RCC 7860 (cell line): ENCODE measurements at regions not wholly inside any gene's neighbourhood (a gene's known extent, or its start where the extent isn't known, plus 50 kb on each side); places are given as distances from the start of the nearest gene placed in this dataset.
"Not testable (repeated sequence)": the region's sequence is repeated elsewhere in the genome, so short reads cannot be mapped to it uniquely, and the experiment has no call there.

Source experiments
- DNase-seq: peaks from one replicate; pipeline ENCODE4 v3.0.0-alpha.2; 2015; ENCODE audit warnings: low spot score
- FAIRE-seq: peaks from 2 replicates; lab custom pipeline; 2012; peaks lifted over from hg19 to GRCh38; lab: Jason Lieb, UNC

DNA sequence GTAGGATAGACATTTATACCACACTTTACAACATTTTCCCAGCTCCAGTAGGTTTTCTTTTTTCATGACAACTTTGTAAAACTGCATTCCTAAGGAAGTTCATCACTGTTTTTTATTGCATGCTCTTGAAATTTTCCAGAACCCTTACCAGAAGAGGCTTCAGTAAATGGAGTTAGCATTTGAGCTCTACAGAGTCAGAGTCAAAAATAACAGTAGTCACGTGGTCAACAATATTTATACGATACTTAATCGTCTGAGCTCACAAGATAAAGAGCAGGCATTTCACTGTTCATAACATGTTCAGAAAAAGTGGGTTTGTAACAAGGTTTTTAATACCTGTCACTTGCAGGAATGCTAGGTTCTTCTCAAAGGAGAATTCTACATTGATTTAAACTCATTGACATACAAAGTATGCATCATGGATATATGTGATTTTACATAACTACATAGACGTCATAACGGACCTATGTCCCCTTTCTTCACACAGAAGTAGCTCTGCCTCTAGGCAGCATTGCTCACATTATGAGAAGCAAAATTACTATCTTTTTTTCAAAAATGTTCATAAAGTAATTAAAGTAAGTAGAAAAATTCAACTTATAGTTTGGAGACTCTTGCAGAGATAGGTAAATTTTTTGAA is 187.0 kb upstream of the COL3A1 start:
- peak; percentile 25 for DNase-seq
- FAIRE-seq: no peak

- FAIRE-seq (no peak), DNase-seq (no peak)
Measured at GRCh38 chr2:188787658-188788240, 186.4 kb upstream of the COL3A1 start.

GRCh38 chr2:188788621-188789020 is 185.6 kb upstream of the COL3A1 start:
- DNase-seq: peak; percentile 63
- peak; percentile 95 for FAIRE-seq

DNA sequence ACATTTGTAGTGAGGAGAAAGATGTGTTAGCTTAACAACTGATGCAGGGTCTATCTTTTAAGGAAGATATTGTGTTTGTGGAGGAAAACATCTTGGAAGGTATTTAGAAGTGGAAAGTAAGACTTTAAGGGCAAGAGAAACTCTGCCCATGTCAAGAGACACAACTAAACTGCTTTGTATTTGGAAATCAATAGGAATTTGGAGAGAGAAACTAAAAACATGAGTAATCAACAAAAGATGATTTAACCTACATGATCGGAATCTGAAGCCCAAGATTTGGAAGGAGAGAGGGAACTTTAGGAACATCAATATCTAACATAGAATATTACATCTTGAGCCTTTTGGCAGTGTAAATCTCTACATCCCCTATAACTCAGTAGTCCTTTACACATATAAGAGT is 184.2 kb upstream of the COL3A1 start:
- FAIRE-seq (no peak), DNase-seq (no peak)

DNA sequence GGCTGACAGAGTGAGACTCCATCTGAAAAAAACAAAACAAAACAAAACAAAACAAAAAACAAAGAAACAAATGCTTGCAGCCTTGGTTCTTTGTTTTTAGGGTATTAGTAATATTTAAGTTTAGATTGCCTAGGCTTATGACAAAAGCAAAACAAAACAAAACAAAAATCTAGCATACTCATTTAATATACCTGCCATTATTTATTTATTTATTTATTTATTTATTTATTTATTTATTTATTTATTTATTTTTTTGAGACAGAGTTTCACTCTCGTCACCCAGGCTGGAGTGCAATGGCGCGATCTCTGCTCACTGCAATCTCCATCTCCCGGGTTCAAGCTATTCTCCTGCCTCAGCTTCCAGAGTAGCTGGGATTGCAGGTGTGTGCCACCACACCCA is 179.7 kb upstream of the COL3A1 start:
- not testable (repeated sequence) for DNase-seq, FAIRE-seq

DNA sequence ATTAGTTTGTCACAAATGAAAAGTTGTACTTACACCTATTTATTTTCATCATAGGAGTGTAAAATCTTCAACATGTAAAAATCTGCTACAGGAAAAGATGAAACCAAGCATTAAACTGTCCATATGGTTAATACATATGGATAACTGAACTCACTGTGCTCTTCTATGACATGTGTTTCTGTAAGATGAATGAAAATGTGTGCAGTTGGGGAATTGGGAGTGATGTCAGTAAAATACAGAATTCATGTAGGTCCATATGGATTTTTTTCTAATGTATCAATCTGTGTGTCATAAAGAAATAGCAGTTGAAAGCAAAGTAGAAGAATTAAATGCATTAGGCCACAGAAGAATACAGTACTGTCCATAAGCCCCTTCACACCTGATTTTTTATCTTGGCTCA is 178.4 kb upstream of the COL3A1 start:
- no peak for FAIRE-seq
- no peak for DNase-seq

GRCh38 chr2:188797371-188797770 is 176.8 kb upstream of the COL3A1 start:
- FAIRE-seq (no peak), DNase-seq (no peak)

- DNase-seq (no peak), FAIRE-seq (no peak)
Measured at GRCh38 chr2:188798159-188798558, 176.0 kb upstream of the COL3A1 start.

DNA sequence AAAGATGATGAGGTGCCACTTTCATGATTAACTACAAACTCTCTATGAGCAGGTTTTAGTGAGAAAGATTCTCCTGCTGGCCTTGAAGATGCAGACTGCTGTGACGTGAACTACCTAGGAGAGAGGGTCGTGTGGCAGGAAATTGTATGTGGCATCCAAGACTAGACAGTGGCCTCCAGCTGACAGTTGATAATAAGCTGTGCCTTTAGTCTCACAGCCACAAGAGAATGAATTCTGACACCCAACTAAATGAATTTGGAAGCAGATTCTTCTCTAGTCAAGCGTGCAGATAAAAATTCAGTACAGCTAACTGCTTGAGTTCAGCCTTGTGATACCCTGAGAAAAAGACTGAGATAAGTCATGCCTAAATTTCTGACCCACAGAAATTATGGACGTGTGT is 169.0 kb upstream of the COL3A1 start:
- FAIRE-seq: no peak

GRCh38 chr2:188808947-188809355 is 165.2 kb upstream of the COL3A1 start:
- DNase-seq (peak; percentile 21), FAIRE-seq (no peak)

More for the DNA sequence above, 169.0 kb upstream of the COL3A1 start:
- DNase-seq: no peak

DNA sequence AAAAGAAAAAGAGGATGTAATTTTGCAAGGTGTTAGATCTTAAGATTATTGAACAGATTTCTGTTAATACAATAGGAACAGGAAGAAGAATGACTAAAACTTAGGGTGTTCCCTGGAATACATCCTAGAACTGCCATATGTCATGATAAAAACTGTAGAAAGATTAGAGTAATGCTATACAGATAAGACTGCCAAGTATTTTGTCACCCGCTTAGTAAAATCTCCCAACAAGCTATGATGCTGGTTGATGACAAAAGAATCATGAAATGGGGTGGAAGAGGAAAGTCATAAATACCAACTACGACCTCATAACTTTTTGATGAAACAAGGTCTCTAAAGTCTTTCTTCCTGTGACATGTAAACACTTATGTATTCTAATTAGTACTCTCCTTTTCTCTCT is 163.6 kb upstream of the COL3A1 start:
- FAIRE-seq (no peak), DNase-seq (no peak)

- FAIRE-seq (no peak), DNase-seq (peak; percentile 10)
Measured at GRCh38 chr2:188811522-188811921, 162.7 kb upstream of the COL3A1 start.

DNA sequence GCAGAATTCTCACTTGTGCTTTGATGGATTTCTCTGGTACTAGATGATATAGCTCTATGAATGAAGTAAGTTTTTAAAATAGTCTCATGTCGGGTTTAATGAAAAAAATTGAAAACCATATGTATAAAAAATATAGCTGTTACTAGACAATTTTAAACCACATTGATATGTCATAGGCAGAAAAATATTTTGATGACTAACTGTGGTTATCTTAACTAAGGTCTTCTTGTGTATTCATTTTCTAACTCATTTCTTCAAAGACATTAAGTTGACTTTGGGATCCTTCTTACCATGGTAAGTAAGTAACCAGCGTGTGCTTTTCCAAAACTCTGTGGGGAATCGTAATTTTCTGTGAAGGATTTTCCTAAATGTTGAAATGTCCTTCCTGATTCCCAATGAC is 160.9 kb upstream of the COL3A1 start:
- DNase-seq: no peak

GRCh38 chr2:188813857-188814256 is 160.3 kb upstream of the COL3A1 start:
- no peak for FAIRE-seq

More for the DNA sequence above, 160.9 kb upstream of the COL3A1 start:
- FAIRE-seq: peak; percentile 14

DNA sequence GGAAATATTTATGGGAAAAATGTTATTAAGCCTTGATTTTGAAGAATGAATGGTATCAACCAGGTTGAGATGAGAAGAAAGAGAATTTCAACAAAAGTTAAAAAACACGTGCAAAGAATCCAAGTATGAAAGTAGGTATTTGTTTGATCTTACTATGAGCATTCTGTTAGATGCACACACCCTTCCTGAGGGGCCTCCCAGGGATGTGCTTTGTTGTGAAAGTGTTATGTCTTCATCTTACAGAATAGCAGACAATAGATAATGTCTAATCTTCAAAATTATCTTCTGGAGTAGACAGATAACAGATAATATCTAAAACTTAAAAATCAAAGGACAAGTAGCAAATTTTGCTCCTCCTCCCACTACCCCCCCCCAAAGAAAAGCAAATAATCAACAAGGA is 155.2 kb upstream of the COL3A1 start:
- FAIRE-seq (no peak), DNase-seq (no peak)

More at GRCh38 chr2:188813857-188814256, 160.3 kb upstream of the COL3A1 start:
- DNase-seq: no peak

GRCh38 chr2:188819792-188820191 is 154.4 kb upstream of the COL3A1 start:
- DNase-seq (no peak), FAIRE-seq (no peak)

DNA sequence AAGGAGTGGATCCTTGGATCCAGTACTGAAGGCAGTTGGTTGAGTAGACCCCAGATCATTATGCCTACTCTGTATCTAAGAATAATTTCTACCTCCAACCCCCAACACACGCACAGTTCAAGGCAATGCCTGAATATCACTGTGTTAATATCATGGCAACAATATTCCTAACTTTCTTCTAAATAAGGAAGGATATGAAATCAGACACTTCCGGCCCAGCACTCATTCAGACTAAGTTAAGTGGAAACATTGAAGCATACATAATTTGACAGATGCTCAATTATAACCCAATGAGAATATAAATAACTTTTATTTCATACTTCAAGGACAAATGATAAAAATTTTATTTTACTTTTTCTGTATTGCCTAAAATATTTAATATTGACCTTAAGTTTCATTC is 153.6 kb upstream of the COL3A1 start:
- DNase-seq (no peak), FAIRE-seq (no peak)

DNA sequence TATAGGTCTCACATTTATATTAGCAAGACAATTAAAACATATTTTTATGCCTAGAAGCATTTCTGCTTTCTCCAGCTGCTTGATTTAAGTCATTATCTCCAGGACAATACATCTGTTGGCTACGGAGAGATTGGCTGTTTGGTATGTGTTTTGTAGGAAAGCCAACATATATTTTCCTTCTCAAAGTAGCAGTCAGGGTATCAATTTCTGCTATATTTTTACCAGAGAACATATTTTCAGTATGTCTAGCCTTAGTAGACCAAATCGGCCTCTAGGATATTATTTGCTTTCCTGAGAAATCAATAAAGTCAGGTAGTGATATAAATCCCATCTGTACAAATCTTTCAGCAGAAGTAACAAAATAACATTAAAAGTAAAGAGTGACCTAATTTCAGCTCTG is 150.0 kb upstream of the COL3A1 start:
- DNase-seq (no peak), FAIRE-seq (no peak)

GRCh38 chr2:188833331-188833730 is 140.8 kb upstream of the COL3A1 start:
- DNase-seq (no peak), FAIRE-seq (no peak)

GRCh38 chr2:188833799-188834198 is 140.4 kb upstream of the COL3A1 start:
- DNase-seq: no peak
- FAIRE-seq: no peak

DNA sequence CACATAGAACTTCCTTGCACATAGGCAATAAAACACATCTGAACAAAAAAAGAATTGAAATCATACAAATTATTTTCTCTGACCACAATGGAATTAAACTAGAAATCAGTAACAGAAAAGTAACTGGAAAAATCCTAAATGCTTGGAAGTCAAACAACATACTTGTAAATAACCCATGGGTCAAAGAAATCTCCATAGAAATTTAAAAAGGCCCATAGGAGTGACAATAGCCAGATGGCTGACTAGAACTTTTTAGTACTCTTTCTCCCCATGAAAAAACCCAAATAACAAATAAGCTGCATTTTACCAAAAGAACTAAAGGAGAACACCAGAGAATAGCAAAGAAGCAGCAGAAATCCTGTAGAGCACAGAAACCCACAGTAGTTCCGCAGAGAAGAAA is 139.2 kb upstream of the COL3A1 start:
- no peak for DNase-seq
- FAIRE-seq: no peak

DNA sequence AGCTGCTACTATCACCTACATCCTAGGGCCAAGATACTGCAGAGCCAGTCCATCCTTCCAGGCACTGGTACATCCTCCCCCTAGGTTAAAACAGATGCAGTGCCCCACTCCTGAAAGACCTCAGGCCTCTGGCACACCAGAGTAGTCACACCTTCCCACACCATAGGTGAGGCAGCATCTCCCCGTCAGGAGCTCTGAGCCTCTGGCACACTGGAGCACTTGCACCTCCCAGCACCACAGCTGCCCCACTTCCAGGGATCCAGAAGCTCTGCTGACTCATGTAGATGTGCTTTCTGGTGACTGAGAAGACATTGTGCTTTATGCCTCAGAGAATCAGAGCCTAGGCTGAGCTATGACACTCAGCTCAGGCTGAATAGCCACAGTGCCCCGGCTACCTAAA is 138.4 kb upstream of the COL3A1 start:
- FAIRE-seq: no peak

DNA sequence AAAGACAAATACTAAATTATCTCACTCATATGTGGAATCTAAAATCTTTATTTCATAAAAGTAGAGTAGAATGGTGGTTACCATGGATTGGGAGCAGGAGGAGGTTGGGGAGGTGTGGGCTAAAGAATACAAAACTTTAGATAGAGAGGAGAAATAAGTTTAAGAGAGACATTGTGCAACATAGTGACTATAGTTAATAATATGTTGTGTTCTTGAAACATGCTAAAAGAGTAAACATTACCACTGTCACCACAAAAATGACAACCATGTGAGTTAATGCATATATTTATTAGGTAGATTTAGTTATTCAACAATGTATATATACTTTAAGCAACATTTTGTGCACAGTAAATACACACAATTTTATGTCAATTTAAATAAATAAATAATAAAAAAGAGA is 128.5 kb upstream of the COL3A1 start:
- no peak for DNase-seq
- FAIRE-seq: no peak

More for the DNA sequence above, 138.4 kb upstream of the COL3A1 start:
- DNase-seq: no peak
